ENCODE measurements at regions not wholly inside any gene's neighbourhood (a gene's known extent, or its start where the extent isn't known, plus 50 kb on each side); places are given as distances from the start of the nearest gene placed in this dataset.

DNA sequence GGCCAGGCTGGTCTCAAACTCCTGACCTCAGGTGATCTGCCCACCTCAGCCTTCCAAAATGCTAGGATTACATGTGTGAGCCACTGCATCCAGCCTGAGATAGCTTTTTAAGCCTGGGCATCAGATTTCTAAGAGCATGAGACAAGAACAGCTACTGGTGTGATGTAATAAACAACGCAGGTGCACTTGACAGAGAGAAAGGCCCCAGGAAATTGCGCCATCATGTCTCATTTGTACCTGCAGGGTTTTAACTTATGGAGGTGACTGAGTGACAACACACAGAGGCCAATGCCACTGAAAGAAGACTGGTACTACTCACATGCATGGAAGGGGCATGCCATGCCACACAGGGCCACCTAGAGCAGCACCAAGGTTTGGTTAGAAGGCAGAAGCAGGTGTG is 209.4 kb downstream of the SP3 start:
- H3K36me3 ChIP-seq (ENCODE audit: control insufficient read depth, insufficient read depth, low read length): no peaks in the 10 kb centered on the region
- DNase-seq (ENCODE audit: low read depth) (no peak), FAIRE-seq (no peak)
- TF ChIP-seq, protein P1, sequence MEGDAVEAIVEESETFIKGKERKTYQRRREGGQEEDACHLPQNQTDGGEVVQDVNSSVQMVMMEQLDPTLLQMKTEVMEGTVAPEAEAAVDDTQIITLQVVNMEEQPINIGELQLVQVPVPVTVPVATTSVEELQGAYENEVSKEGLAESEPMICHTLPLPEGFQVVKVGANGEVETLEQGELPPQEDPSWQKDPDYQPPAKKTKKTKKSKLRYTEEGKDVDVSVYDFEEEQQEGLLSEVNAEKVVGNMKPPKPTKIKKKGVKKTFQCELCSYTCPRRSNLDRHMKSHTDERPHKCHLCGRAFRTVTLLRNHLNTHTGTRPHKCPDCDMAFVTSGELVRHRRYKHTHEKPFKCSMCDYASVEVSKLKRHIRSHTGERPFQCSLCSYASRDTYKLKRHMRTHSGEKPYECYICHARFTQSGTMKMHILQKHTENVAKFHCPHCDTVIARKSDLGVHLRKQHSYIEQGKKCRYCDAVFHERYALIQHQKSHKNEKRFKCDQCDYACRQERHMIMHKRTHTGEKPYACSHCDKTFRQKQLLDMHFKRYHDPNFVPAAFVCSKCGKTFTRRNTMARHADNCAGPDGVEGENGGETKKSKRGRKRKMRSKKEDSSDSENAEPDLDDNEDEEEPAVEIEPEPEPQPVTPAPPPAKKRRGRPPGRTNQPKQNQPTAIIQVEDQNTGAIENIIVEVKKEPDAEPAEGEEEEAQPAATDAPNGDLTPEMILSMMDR (IDR thresholded peaks at IDR 0.05; ENCODE audit: insufficient read depth, low read length, severe bottlenecking): no peak
- no peak overlapping the region for H3K4me3 ChIP-seq (ENCODE audit: low read depth, low read length)
- H3K27me3 ChIP-seq (ENCODE audit: control insufficient read depth, insufficient read depth, low read length): no peaks in the 10 kb centered on the region

DNA sequence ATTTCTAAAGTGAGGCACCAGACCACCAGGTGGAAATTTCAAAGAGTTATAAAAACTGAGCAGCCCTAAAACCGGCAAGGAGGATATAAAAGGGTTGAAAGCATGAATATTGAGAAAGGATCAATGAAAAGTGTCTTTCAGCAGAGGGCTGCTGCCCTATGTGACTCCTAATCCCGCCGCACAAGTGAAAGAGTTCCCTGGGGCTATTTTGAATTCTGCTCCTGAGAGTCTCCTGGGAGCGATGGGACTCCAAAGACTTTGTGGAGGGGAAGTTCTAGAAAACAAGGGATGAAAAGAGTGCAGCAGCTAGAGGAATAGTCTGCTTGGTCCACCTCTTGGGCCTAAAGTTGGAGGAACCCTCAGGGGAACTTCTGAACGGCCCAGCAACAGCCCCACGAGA is 205.2 kb downstream of the SP3 start:
- H3K27me3 ChIP-seq (ENCODE audit: control insufficient read depth, insufficient read depth, low read length): no peaks in the 10 kb centered on the region
- no peaks in the 10 kb centered on the region for H3K36me3 ChIP-seq (ENCODE audit: control insufficient read depth, insufficient read depth, low read length)
- FAIRE-seq (no peak), DNase-seq (ENCODE audit: low read depth) (no peak)
- TF ChIP-seq, protein P1 (IDR thresholded peaks at IDR 0.05; ENCODE audit: insufficient read depth, low read length, severe bottlenecking): no peak
- H3K4me3 ChIP-seq (ENCODE audit: low read depth, low read length): no peak overlapping the region

DNA sequence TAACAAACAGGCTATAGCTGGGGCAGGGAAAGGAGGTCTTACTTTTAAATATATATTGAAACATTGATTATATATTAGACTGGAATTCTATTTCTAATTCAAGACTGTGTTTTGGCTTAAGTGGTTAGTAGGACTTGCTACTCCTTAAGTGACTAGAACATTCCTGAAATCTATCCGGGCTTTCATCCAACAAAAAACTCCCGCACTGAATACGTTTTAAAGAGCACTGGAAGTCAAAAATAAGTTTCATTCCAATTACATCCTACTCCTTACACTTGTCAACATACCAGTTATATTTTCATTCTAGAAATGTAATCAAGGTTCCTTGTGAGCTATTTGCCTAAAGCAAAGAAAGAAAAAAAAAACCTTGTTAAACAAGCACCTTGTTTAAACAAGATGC is 204.6 kb downstream of the SP3 start:
- H3K36me3 ChIP-seq (ENCODE audit: control insufficient read depth, insufficient read depth, low read length): no peaks in the 10 kb centered on the region
- TF ChIP-seq, protein P1 (IDR thresholded peaks at IDR 0.05; ENCODE audit: insufficient read depth, low read length, severe bottlenecking): no peak
- no peaks in the 10 kb centered on the region for H3K27me3 ChIP-seq (ENCODE audit: control insufficient read depth, insufficient read depth, low read length)
- DNase-seq (ENCODE audit: low read depth): no peak
- H3K4me3 ChIP-seq (ENCODE audit: low read depth, low read length): no peak overlapping the region
- no peak for FAIRE-seq

DNA sequence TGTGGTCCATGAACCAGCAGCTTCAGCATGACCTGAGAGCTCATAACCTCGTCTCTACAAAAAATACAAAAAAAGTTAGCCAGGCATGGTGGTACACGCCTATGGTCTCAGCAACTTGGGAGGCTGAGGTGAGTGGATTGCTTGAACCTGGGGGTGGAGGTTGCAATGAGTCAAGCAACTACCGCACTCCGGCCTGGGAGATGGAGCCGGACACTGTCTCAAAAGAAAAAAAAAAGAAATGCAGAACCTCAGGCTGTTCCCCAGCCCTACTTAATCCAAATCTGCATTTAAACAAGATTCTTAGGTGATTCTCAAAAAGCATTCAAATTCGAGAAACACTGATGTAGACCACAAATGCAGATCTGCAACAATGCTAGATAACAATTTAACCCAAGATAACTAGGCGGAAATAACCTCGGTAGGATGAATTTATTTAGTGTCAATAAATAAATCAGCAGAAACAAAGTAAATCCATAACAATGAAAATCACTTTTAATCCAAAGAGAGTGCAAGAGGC is 203.5 kb downstream of the SP3 start:
- no peaks in the 10 kb centered on the region for H3K36me3 ChIP-seq (ENCODE audit: control insufficient read depth, insufficient read depth, low read length)
- H3K27me3 ChIP-seq (ENCODE audit: control insufficient read depth, insufficient read depth, low read length): no peaks in the 10 kb centered on the region
- TF ChIP-seq, protein P1 (IDR thresholded peaks at IDR 0.05; ENCODE audit: insufficient read depth, low read length, severe bottlenecking): no peak
- H3K4me3 ChIP-seq (ENCODE audit: low read depth, low read length): no peak overlapping the region
- FAIRE-seq (no peak), DNase-seq (ENCODE audit: low read depth) (no peak)

DNA sequence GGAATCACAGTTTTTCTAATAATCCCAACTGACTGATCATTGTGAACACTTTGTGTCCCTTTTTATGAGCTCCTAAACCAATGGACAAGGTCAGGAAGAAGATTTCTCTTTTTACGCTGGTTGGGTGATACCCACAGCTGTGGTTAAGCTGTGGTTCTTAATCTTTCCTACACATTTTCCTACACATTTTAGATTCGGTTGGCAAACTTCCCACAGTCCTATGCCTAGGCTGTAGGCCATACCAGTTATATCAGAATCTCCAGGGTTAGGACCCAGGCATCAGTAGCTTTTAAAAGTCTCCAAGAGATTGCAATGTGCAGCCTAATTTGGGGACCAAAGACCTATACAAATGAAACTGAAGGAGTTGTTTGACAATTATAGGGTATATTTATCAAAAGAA is 203.0 kb downstream of the SP3 start:
- no peak for FAIRE-seq
- H3K36me3 ChIP-seq (ENCODE audit: control insufficient read depth, insufficient read depth, low read length): no peaks in the 10 kb centered on the region
- H3K27me3 ChIP-seq (ENCODE audit: control insufficient read depth, insufficient read depth, low read length): no peaks in the 10 kb centered on the region
- TF ChIP-seq, protein P1 (IDR thresholded peaks at IDR 0.05; ENCODE audit: insufficient read depth, low read length, severe bottlenecking): no peak
- H3K4me3 ChIP-seq (ENCODE audit: low read depth, low read length): no peak overlapping the region
- no peak for DNase-seq (ENCODE audit: low read depth)

DNA sequence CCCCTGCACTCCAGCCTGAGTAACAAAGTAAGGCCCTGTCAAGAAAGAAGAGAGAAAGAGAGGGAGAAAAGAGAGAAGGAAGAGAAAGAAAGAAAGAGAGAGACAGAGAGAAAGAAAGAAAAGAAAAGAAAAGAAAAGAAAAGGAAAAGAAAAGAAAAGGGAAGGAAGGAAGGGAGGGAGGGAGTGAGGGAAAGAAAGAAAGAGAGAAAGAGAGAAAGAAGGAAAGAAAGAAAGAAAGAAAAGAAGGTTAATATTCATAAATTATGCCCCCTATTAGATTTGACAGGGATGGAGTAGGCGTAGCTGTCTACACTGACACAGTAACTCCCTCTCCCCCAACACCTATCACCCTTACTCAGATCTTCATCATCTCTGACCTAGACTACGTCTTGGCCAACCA is 202.3 kb downstream of the SP3 start:
- H3K4me3 ChIP-seq (ENCODE audit: low read depth, low read length): no peak overlapping the region
- DNase-seq (ENCODE audit: low read depth) (no peak), FAIRE-seq (no peak)
- no peaks in the 10 kb centered on the region for H3K36me3 ChIP-seq (ENCODE audit: control insufficient read depth, insufficient read depth, low read length)
- no peaks in the 10 kb centered on the region for H3K27me3 ChIP-seq (ENCODE audit: control insufficient read depth, insufficient read depth, low read length)
- TF ChIP-seq, protein P1 (IDR thresholded peaks at IDR 0.05; ENCODE audit: insufficient read depth, low read length, severe bottlenecking): no peak

Data from bronchial epithelial cell (primary cell).